ENCODE measurements at regions not wholly inside any gene's neighbourhood (a gene's known extent, or its start where the extent isn't known, plus 50 kb on each side); places are given as distances from the start of the nearest gene placed in this dataset.
A peak's percentile ranks its signal among the peaks of the same experiment; 100 is the strongest.
"Not testable (repeated sequence)": the region's sequence is repeated elsewhere in the genome, so short reads cannot be mapped to it uniquely, and the experiment has no call there.

DNA sequence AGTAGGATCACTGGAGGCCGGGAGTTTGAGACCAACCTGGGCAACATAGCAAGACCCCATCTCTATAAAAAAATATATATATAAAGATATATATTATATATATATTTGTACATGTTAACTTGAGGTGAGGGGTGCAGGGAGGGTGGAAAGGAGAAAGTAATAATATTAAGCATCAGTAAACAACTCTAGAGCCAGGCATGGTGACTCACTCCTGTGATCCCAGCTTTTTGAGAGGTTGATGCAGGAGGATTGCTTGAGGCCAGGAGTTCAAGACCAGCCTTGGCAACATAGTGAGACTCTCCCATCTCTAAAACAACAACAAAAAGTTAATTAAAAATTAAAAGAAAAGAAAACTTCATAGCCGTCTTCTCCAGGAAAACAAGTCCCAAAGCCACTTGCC, 61.7 kb upstream of the SMURF2 start:
- H2AFZ ChIP-seq (ENCODE audit: low read depth, low read length), result no peak overlapping the region
- TF ChIP-seq EZH2phosphoT487 (IDR thresholded peaks at IDR 0.05; ENCODE audit: low read depth), result no peak
- TF ChIP-seq, protein P1, sequence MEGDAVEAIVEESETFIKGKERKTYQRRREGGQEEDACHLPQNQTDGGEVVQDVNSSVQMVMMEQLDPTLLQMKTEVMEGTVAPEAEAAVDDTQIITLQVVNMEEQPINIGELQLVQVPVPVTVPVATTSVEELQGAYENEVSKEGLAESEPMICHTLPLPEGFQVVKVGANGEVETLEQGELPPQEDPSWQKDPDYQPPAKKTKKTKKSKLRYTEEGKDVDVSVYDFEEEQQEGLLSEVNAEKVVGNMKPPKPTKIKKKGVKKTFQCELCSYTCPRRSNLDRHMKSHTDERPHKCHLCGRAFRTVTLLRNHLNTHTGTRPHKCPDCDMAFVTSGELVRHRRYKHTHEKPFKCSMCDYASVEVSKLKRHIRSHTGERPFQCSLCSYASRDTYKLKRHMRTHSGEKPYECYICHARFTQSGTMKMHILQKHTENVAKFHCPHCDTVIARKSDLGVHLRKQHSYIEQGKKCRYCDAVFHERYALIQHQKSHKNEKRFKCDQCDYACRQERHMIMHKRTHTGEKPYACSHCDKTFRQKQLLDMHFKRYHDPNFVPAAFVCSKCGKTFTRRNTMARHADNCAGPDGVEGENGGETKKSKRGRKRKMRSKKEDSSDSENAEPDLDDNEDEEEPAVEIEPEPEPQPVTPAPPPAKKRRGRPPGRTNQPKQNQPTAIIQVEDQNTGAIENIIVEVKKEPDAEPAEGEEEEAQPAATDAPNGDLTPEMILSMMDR (IDR thresholded peaks at IDR 0.05; ENCODE audit: low read depth, low read length), result no peak

DNA sequence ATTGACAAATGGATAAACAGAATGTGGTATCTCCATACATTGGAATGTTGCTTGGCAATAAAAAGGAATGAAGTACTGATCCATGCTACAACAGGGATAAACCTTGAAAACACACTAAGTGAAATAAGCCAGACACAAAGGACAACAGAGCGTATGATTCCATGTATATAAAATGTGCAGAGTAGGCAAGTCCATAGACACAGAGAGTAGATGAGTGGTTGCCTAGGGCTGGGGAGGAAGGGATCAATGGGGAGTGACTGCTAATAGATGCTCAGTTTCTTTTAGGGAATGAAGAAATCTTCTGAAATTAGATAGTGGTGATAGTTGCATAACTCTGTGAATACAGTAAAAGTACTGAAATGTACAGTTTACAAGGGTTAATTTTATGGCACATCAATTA, 59.4 kb upstream of the SMURF2 start:
- H3K27me3 ChIP-seq (ENCODE audit: low read depth, low read length); H3K9ac ChIP-seq (ENCODE audit: low read length); H3K27ac ChIP-seq (ENCODE audit: low read length); H4K20me1 ChIP-seq (ENCODE audit: insufficient read depth, low read length); H3K4me3 ChIP-seq (ENCODE audit: low read length); H3K9me3 ChIP-seq (ENCODE audit: insufficient read depth, low read length); H3K4me1 ChIP-seq (ENCODE audit: low read length); H3K79me2 ChIP-seq (ENCODE audit: low read length); H3K4me2 ChIP-seq (ENCODE audit: low read length); H3K36me3 ChIP-seq (replicated peaks; ENCODE audit: low read depth, low read length); H2AFZ ChIP-seq (ENCODE audit: low read depth, low read length): not testable (repeated sequence)

More for the DNA sequence above, 61.7 kb upstream of the SMURF2 start:
- Histone ChIP-seq H3K4me2 (ENCODE audit: low read length) (no peak overlapping the region), H3K4me1 (ENCODE audit: low read length) (no peaks in the 10 kb centered on the region), H4K20me1 (ENCODE audit: insufficient read depth, low read length) (no peaks in the 10 kb centered on the region), H3K79me2 (ENCODE audit: low read length) (no peaks in the 10 kb centered on the region), H3K9me3 (ENCODE audit: insufficient read depth, low read length) (no peaks in the 10 kb centered on the region), H3K36me3 (replicated peaks; ENCODE audit: low read depth, low read length) (no peaks in the 10 kb centered on the region), H3K4me3 (ENCODE audit: low read length) (no peak overlapping the region), H3K27ac (ENCODE audit: low read length) (no peak overlapping the region), H3K9ac (ENCODE audit: low read length) (no peak overlapping the region), H3K27me3 (ENCODE audit: low read depth, low read length) (no peaks in the 10 kb centered on the region)

DNA sequence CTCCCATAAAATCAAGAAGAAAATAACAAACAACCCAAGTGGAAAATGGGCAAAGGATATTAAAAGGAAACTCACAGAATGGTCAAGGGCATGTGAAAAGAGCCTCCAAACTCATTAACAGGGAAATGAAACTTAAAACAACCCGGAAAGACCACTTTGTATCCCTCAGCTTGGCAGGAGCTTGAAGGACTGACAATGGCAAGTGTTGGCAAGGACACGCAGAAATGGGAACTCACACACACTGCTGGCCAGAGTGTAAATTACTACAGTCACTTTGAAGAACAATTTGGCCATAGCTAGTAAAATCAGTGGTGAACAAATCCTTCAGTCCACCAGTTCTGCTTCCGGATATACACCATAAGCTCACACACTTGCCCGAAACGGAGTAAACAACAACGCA, 58.1 kb upstream of the SMURF2 start:
- H3K79me2 ChIP-seq (ENCODE audit: low read length); H3K9me3 ChIP-seq (ENCODE audit: insufficient read depth, low read length); H3K27ac ChIP-seq (ENCODE audit: low read length); H3K36me3 ChIP-seq (replicated peaks; ENCODE audit: low read depth, low read length); H3K4me1 ChIP-seq (ENCODE audit: low read length); H3K4me3 ChIP-seq (ENCODE audit: low read length); H2AFZ ChIP-seq (ENCODE audit: low read depth, low read length); H3K4me2 ChIP-seq (ENCODE audit: low read length); H3K27me3 ChIP-seq (ENCODE audit: low read depth, low read length); H3K9ac ChIP-seq (ENCODE audit: low read length); H4K20me1 ChIP-seq (ENCODE audit: insufficient read depth, low read length): not testable (repeated sequence)

DNA sequence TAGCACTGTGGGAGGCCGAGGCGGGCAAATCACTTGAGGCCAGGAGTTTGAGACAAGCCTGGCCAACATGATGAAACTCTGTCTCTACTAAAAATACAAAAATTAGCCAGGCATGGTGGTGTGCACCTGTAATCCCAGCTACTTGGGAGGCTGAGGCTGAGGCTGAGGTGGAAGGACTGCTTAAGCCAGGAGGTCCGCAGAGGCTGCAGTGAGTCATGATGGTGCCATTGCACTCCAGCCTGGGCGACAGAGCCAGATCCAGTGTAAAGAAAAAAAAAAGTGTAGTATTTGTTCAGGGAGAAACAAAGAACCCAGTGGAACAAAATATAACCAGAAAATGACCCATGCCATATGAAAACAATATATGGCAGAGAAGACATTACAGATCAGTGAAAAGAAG, 57.4 kb upstream of the SMURF2 start:
- not testable (repeated sequence) for H4K20me1 ChIP-seq (ENCODE audit: insufficient read depth, low read length)

GRCh38 chr17:64718816-64719215, 56.7 kb upstream of the SMURF2 start:
- not testable (repeated sequence) for H3K27ac ChIP-seq (ENCODE audit: low read length); H3K4me3 ChIP-seq (ENCODE audit: low read length); H3K79me2 ChIP-seq (ENCODE audit: low read length); H3K9me3 ChIP-seq (ENCODE audit: insufficient read depth, low read length); H4K20me1 ChIP-seq (ENCODE audit: insufficient read depth, low read length); H3K27me3 ChIP-seq (ENCODE audit: low read depth, low read length); H3K9ac ChIP-seq (ENCODE audit: low read length); H3K4me1 ChIP-seq (ENCODE audit: low read length); H3K4me2 ChIP-seq (ENCODE audit: low read length); H3K36me3 ChIP-seq (replicated peaks; ENCODE audit: low read depth, low read length); H2AFZ ChIP-seq (ENCODE audit: low read depth, low read length)

More for the DNA sequence above, 57.4 kb upstream of the SMURF2 start:
- H3K27ac ChIP-seq (ENCODE audit: low read length); H3K9ac ChIP-seq (ENCODE audit: low read length); H3K79me2 ChIP-seq (ENCODE audit: low read length); H3K27me3 ChIP-seq (ENCODE audit: low read depth, low read length); H3K4me2 ChIP-seq (ENCODE audit: low read length); H3K36me3 ChIP-seq (replicated peaks; ENCODE audit: low read depth, low read length); H3K4me3 ChIP-seq (ENCODE audit: low read length); H2AFZ ChIP-seq (ENCODE audit: low read depth, low read length); H3K4me1 ChIP-seq (ENCODE audit: low read length); H3K9me3 ChIP-seq (ENCODE audit: insufficient read depth, low read length): not testable (repeated sequence)

- H3K9ac ChIP-seq (ENCODE audit: low read length), result no peak overlapping the region
- no peaks in the 10 kb centered on the region for H3K36me3 ChIP-seq (replicated peaks; ENCODE audit: low read depth, low read length)
- no peak overlapping the region for H3K4me2 ChIP-seq (ENCODE audit: low read length)
- no peaks in the 10 kb centered on the region for H3K9me3 ChIP-seq (ENCODE audit: insufficient read depth, low read length)
- no peak overlapping the region for H3K4me3 ChIP-seq (ENCODE audit: low read length)
- TF ChIP-seq, protein P1 (IDR thresholded peaks at IDR 0.05; ENCODE audit: low read depth, low read length), result no peak
- TF ChIP-seq EZH2phosphoT487 (IDR thresholded peaks at IDR 0.05; ENCODE audit: low read depth), result no peak
- H3K79me2 ChIP-seq (ENCODE audit: low read length), result no peaks in the 10 kb centered on the region
- no peaks in the 10 kb centered on the region for H3K4me1 ChIP-seq (ENCODE audit: low read length)
- H3K27me3 ChIP-seq (ENCODE audit: low read depth, low read length), result no peaks in the 10 kb centered on the region
- no peaks in the 10 kb centered on the region for H4K20me1 ChIP-seq (ENCODE audit: insufficient read depth, low read length)
- H2AFZ ChIP-seq (ENCODE audit: low read depth, low read length), result no peak overlapping the region
- no peak overlapping the region for H3K27ac ChIP-seq (ENCODE audit: low read length)
These were observed 56.0 kb upstream of the SMURF2 start for GRCh38 chr17:64718058-64718457.

GRCh38 chr17:64716496-64716895, 54.4 kb upstream of the SMURF2 start:
- not testable (repeated sequence) for H3K9ac ChIP-seq (ENCODE audit: low read length)

DNA sequence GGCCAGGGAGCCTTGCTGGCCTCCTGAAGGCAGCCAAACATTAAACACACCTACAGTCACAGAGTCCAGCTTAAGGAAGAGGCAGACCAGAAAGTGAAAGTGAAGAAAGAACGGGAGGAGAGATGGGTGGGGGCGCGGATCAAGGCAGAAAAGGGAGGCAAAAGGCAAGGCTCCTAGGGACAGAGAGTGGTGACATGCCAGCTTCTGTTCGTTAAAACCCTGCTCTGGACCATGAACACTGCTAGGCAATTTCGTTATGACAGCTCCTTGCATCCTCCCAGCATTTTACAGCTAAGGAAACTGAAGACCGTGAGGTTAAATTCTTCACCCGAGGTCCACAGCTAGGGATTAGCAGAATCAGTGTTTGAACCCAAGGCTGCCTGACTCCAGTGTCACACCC, 51.7 kb upstream of the SMURF2 start:
- H3K4me3 ChIP-seq (ENCODE audit: low read length), result peak overlapping the region; percentile 59
- H3K27ac ChIP-seq (ENCODE audit: low read length); H4K20me1 ChIP-seq (ENCODE audit: insufficient read depth, low read length); H3K9ac ChIP-seq (ENCODE audit: low read length); H3K36me3 ChIP-seq (replicated peaks; ENCODE audit: low read depth, low read length); H3K79me2 ChIP-seq (ENCODE audit: low read length); H3K9me3 ChIP-seq (ENCODE audit: insufficient read depth, low read length); H3K4me1 ChIP-seq (ENCODE audit: low read length); H3K27me3 ChIP-seq (ENCODE audit: low read depth, low read length): not testable (repeated sequence)
- H2AFZ ChIP-seq (ENCODE audit: low read depth, low read length), result peak overlapping the region; percentile 86
- peak overlapping the region; percentile 57 for H3K4me2 ChIP-seq (ENCODE audit: low read length)

More at GRCh38 chr17:64716496-64716895, 54.4 kb upstream of the SMURF2 start:
- not testable (repeated sequence) for H2AFZ ChIP-seq (ENCODE audit: low read depth, low read length); H3K4me2 ChIP-seq (ENCODE audit: low read length); H3K36me3 ChIP-seq (replicated peaks; ENCODE audit: low read depth, low read length); H4K20me1 ChIP-seq (ENCODE audit: insufficient read depth, low read length); H3K4me3 ChIP-seq (ENCODE audit: low read length); H3K9me3 ChIP-seq (ENCODE audit: insufficient read depth, low read length); H3K79me2 ChIP-seq (ENCODE audit: low read length); H3K27me3 ChIP-seq (ENCODE audit: low read depth, low read length); H3K4me1 ChIP-seq (ENCODE audit: low read length); H3K27ac ChIP-seq (ENCODE audit: low read length)

All from OCI-LY3 (cell line).